Adrenal gland (tissue), 9 donors: ENCODE measurements at regions not wholly inside any gene's neighbourhood (a gene's known extent, or its start where the extent isn't known, plus 50 kb on each side); places are given as distances from the start of the nearest gene placed in this dataset.

Experiments
- DNase-seq, 7 donors: peaks; one replicate each; pipeline ENCODE4 v3.0.0-alpha.2; 2019 to 2020
- H3K27ac ChIP-seq, 5 donors: fragments of 200-600 bp; sonication (generic) in 4 of 5; 1 replicate in 3 of 5; 2 replicates in 2 of 5; pipeline versions ENCODE4 v1.5.1 to v1.8.0; 2016 to 2020; ENCODE audit warnings: mild to moderate bottlenecking in 1 of 5
- H3K27me3 ChIP-seq: fragments of 200-600 bp; 2 replicates; pipeline ENCODE4 v1.8.0; 2021
- H3K36me3 ChIP-seq, 2 donors: fragments of 200-600 bp; replicated peaks in 1 of 2; 1 replicate in 1 of 2; 2 replicates in 1 of 2; pipeline versions ENCODE4 v1.5.1 to v1.8.0; 2018 to 2022
- H3K4me1 ChIP-seq, 2 donors: fragments of 200-600 bp; replicated peaks in 1 of 2; 1 replicate in 1 of 2; 2 replicates in 1 of 2; pipeline versions ENCODE4 v1.5.1 to v1.8.0; 2018 to 2021
- H3K4me3 ChIP-seq, 4 donors: fragments of 200-600 bp; sonication (generic) in 3 of 4; one replicate each; pipeline ENCODE4 v1.5.1; 2016 to 2018
- H3K9me3 ChIP-seq, 3 donors: fragments of 200-600 bp; sonication (generic) in 1 of 3; replicated peaks in 1 of 3; 1 replicate in 2 of 3; 2 replicates in 1 of 3; pipeline versions ENCODE4 v1.5.1 to v1.8.0; 2016 to 2021
- POLR2A ChIP-seq, 2 donors: fragments of 450-650 bp; IDR thresholded peaks; one replicate each; pipeline ENCODE4 v1.6.1; 2017; ENCODE audit warnings: antibody characterized with exemption in 2 of 2, mild to moderate bottlenecking in 2 of 2, moderate library complexity in 1 of 2
- WGBS, 4 donors: extraction: QIAGEN DNeasy Blood & Tissue Kit in 2 of 4; methylation state at CpG; one replicate each; pipeline versions ENCODE4 v1.1.5 to v1.1.7; 2013 to 2017; 5-methylcytosine and 5-hydroxymethylcytosine counted together
- intact Hi-C, 2 donors: fragments of 100-400 bp; cut with DNase I; formaldehyde crosslinking; loops; one replicate each; pipeline versions ENCODE4 v1.14.1 to v1.15.0; 2022 to 2023
- TF ChIP-seq, protein P1 (sequence below), 6 experiments: fragments of 450-650 bp in 4 of 6; fragments of 200-600 bp in 2 of 6; sonication (generic) in 1 of 6; IDR thresholded peaks; 1 replicate in 5 of 6; 2 replicates in 1 of 6; pipeline versions ENCODE4 v1.5.1 to v1.8.0; 2016 to 2021; ENCODE audit warnings: antibody characterized with exemption in 6 of 6, mild to moderate bottlenecking in 2 of 6, moderate library complexity in 1 of 6
- donor health status: healthy with polysubstance abuse.
- donor health status: Bipolar disorder and iron deficiency.
- donor health status: DM: yes; HTN: yes; CAD: no.
- donor health status: DM: no; HTN: no; CAD: no.
- donor health status: DM: no; HTN: no; CAD: no.

DNA sequence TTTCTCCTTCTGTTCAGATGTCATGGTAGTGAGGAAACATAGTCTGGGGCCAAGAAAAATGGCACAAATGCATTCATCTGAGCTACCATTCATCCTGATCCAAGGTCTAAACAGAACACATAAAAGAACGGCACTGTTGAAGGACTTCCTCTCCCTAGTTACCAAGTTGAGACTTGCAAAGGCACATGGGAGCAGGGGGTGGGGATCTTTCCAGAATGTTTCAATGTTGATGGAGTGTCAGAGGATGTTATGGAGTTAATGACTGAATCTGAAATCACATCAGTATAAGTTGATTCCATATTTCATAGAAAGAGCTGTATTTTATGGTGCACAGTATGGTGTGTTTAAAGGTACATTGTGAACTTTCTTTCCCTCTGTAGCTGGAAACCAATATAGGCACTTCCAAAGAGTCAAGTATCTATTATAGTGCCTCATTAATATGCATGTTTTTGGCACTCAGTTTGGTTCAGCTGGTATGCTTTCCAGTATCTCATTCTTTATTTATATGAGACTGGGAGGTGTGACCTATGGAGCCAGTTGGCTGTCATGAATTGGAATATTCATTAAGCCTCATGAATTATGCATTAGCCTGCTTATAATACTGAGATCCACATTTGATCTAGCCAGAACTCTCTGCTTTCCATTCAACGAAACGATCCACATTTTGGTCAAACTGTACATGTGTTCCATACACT lies 603.0 kb downstream of the NR2F1-AS1 start:
- Histone ChIP-seq H3K36me3 (no peaks in the 10 kb centered on the region), H3K27me3 (no peaks in the 10 kb centered on the region), H3K9me3 (no peaks in the 10 kb centered on the region), H3K4me1 (no peaks in the 10 kb centered on the region), H3K27ac (no peak overlapping the region), H3K4me3 (no peak overlapping the region)
- 69 to 76% (median 74%) methylated on average over 3 of the region's 3 CpGs for WGBS, 4 donors
- TF ChIP-seq POLR2A (IDR thresholded peaks at IDR 0.05), result no peak
- TF ChIP-seq, protein P1, sequence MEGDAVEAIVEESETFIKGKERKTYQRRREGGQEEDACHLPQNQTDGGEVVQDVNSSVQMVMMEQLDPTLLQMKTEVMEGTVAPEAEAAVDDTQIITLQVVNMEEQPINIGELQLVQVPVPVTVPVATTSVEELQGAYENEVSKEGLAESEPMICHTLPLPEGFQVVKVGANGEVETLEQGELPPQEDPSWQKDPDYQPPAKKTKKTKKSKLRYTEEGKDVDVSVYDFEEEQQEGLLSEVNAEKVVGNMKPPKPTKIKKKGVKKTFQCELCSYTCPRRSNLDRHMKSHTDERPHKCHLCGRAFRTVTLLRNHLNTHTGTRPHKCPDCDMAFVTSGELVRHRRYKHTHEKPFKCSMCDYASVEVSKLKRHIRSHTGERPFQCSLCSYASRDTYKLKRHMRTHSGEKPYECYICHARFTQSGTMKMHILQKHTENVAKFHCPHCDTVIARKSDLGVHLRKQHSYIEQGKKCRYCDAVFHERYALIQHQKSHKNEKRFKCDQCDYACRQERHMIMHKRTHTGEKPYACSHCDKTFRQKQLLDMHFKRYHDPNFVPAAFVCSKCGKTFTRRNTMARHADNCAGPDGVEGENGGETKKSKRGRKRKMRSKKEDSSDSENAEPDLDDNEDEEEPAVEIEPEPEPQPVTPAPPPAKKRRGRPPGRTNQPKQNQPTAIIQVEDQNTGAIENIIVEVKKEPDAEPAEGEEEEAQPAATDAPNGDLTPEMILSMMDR (IDR thresholded peaks at IDR 0.05), result no peak
- intact Hi-C loops, result no loop called here
- no peak for DNase-seq

DNA sequence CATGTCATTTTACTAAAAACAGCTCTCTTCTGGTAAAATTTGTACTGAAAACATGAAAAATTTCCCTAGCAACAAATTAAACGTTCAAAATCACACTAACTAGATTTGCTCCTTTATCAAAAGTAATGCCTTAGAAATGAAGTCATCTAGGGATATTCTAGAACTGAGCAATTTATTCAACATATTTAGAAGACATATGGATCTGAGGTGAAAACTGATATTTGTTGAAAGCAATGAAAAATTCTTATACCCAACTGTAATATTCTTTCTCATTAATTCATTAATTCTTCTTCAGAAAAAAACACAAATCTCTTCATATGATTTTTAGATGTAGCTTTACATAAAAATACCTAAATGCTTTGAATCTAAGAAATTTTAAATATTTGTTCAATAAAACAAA lies 604.9 kb downstream of the NR2F1-AS1 start:
- no peaks in the 10 kb centered on the region for H3K27me3 ChIP-seq
- intact Hi-C loops, result no loop called here
- no peaks in the 10 kb centered on the region for H3K4me1 ChIP-seq
- TF ChIP-seq, protein P1 (IDR thresholded peaks at IDR 0.05), result no peak
- no peak for TF ChIP-seq POLR2A (IDR thresholded peaks at IDR 0.05)
- H3K27ac ChIP-seq, result no peak overlapping the region
- H3K4me3 ChIP-seq, result no peak overlapping the region
- DNase-seq, result no peak
- H3K36me3 ChIP-seq, result no peaks in the 10 kb centered on the region
- WGBS, 4 donors, result 73 to 90% (median 79%) methylated on average over 1 of the region's 1 CpG
- H3K9me3 ChIP-seq, result no peaks in the 10 kb centered on the region

DNA sequence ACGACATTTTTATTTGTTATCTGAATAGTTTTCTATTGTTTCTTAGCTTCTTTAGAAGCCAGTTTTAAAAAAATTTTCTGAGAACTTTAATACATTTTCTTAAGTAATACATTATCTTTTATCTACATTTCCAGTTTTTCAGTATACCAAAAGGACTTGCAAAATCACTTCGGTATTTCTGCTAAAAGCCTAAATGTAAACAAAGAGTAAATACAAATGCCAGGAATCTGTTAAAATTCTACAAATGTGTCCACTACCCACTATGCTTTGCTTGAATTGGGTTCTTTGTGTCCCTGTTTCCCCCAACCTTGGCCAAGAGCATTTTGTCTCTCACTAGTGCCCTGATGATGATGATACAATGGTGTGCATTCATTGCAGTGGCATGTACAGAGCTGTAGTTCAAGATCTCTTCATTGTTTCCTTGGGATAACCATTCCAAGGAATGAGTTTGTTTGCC lies 611.2 kb downstream of the NR2F1-AS1 start:
- intact Hi-C loops, result no loop called here
- Histone ChIP-seq H3K4me1 (no peaks in the 10 kb centered on the region), H3K27ac (no peak overlapping the region), H3K27me3 (no peaks in the 10 kb centered on the region), H3K4me3 (no peak overlapping the region), H3K36me3 (no peaks in the 10 kb centered on the region), H3K9me3 (no peaks in the 10 kb centered on the region)
- DNase-seq, result no peak
- TF ChIP-seq POLR2A (IDR thresholded peaks at IDR 0.05), result no peak
- TF ChIP-seq, protein P1 (IDR thresholded peaks at IDR 0.05), result no peak
- 76 to 84% (median 81%) methylated on average over 2 of the region's 2 CpGs for WGBS, 4 donors

DNA sequence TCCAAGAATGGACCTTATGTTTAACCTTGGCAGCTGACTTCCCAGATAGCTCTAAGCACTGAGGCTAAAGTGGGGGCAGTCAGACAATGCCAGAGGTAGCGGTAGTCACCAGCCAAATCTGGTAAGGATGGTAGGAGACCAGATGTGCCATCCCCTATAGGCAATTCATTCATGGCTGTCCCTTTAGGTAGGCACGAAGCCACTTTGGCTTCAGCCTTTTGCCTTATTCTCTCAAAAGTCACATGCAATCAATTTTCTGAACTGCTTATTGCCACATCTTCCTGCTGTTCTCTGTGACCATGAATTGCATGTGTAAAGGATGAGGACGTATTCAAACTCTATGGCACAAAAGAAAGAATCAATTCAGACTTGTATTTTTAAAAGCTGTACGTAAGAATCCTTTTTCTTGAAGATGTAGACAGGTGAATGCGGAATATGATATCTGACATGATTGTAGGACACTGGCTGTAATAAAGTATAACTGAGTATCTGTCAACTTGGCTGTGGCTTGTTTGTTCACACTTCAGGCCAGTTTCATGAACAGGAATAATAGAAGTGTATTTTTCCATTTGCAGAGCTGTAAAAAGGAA lies 611.7 kb downstream of the NR2F1-AS1 start:
- Histone ChIP-seq H3K27ac (no peak overlapping the region), H3K4me1 (no peaks in the 10 kb centered on the region), H3K27me3 (no peaks in the 10 kb centered on the region), H3K4me3 (no peak overlapping the region), H3K36me3 (no peaks in the 10 kb centered on the region), H3K9me3 (no peaks in the 10 kb centered on the region)
- DNase-seq, result no peak
- WGBS, 4 donors, result 74 to 89% (median 80%) methylated on average over 5 of the region's 5 CpGs
- TF ChIP-seq, protein P1 (IDR thresholded peaks at IDR 0.05), result no peak
- no peak for TF ChIP-seq POLR2A (IDR thresholded peaks at IDR 0.05)
- intact Hi-C loops, result no loop called here
